GM12878 (cell line): ENCODE measurements at regions not wholly inside any gene's neighbourhood (a gene's known extent, or its start where the extent isn't known, plus 50 kb on each side); places are given as distances from the start of the nearest gene placed in this dataset.

Source experiments
- ATAC-seq: fragments of 200-7000 bp; cut with Tn5 transposase; 3 replicates; pipeline ENCODE4 v1.9.1; 2020; ENCODE audit warnings: mild to moderate bottlenecking, moderate library complexity
- BruUV-seq: library from RNA; stranded (reverse); fragments of 400-500 nt; replicated peaks from 2 replicates; lab custom pipeline; 2021; lab: Mats Ljungman, UMichigan
- CTCF ChIA-PET: fragments of 300-600 bp; sonication (Branson Sonifier 250); formaldehyde crosslinking; extraction: SDS; loops from one replicate; lab custom pipeline; 2021; ENCODE audit warnings: inconsistent platforms; lab: Yijun Ruan, JAX
- POLR2A ChIA-PET: fragments of 350-600 bp; formaldehyde crosslinking; extraction: SDS; loops from one replicate; lab custom pipeline; 2021; ENCODE audit warnings: inconsistent platforms; lab: Charles Lee
- RAD21 ChIA-PET: fragments of 300-600 bp; sonication (Branson Sonifier 250); formaldehyde crosslinking; loops from one replicate; lab custom pipeline; 2023; ENCODE audit warnings: antibody characterized with exemption; ENCODE audit not compliant: unreplicated experiment; lab: Charles Lee
- SMC1A ChIA-PET: fragments of 300-600 bp; sonication (Branson Sonifier 250); formaldehyde crosslinking; loops from one replicate; lab custom pipeline; 2023; ENCODE audit not compliant: unreplicated experiment, uncharacterized antibody; lab: Charles Lee
- DNase-seq: peaks from one replicate; pipeline ENCODE4 v3.0.0-alpha.2; 2011; ENCODE audit warnings: low read depth, low spot score
- FAIRE-seq: peaks from 3 replicates; lab custom pipeline; 2011; peaks lifted over from hg19 to GRCh38; lab: Jason Lieb, UNC
- H2AFZ ChIP-seq: 2 replicates; pipeline ENCODE4 v1.6.0; 2011; ENCODE audit warnings: low read depth, low read length, control low read depth; ENCODE audit not compliant: control insufficient read depth
- H3K27ac ChIP-seq: 2 replicates; pipeline ENCODE4 v1.5.1; 2011; ENCODE audit warnings: control low read depth; ENCODE audit not compliant: control insufficient read depth, insufficient read depth
- H3K27me3 ChIP-seq, 2 experiments: replicated peaks in 1 of 2; 2 replicates each; pipeline versions ENCODE4 v1.6.0 to v1.6.1; 2011; ENCODE audit warnings: low read length in 1 of 2; ENCODE audit not compliant: control insufficient read depth in 2 of 2, insufficient read depth in 2 of 2
- H3K36me3 ChIP-seq, 2 experiments: 2 replicates each; pipeline ENCODE4 v1.5.1; 2011; ENCODE audit warnings: low read length in 1 of 2; ENCODE audit not compliant: control insufficient read depth in 2 of 2, insufficient read depth in 2 of 2
- H3K4me1 ChIP-seq: 2 replicates; pipeline ENCODE4 v1.6.1; 2011; ENCODE audit warnings: mild to moderate bottlenecking, low read length, moderate library complexity, mixed read lengths; ENCODE audit not compliant: control insufficient read depth, insufficient read depth
- H3K4me2 ChIP-seq: 2 replicates; pipeline ENCODE4 v1.6.0; 2011; ENCODE audit warnings: control low read depth; ENCODE audit not compliant: control insufficient read depth, insufficient read depth
- H3K4me3 ChIP-seq: fragments of 200-600 bp; sonication (generic); 2 replicates; pipeline ENCODE4 v1.5.1; 2016
- H3K79me2 ChIP-seq: 2 replicates; pipeline ENCODE4 v1.6.0; 2011; ENCODE audit warnings: low read length; ENCODE audit not compliant: control insufficient read depth, insufficient read depth
- H3K9ac ChIP-seq: 2 replicates; pipeline ENCODE4 v1.8.0; 2011; ENCODE audit warnings: low read length, control low read depth, mixed read lengths; ENCODE audit not compliant: control insufficient read depth, insufficient read depth
- H3K9me3 ChIP-seq: replicated peaks from 3 replicates; pipeline ENCODE4 v1.5.1; 2011; ENCODE audit warnings: mild to moderate bottlenecking, low read length; ENCODE audit not compliant: control insufficient read depth, insufficient read depth
- H4K20me1 ChIP-seq: 2 replicates; pipeline ENCODE4 v1.6.0; 2011; ENCODE audit not compliant: control insufficient read depth, insufficient read depth
- CBFB ChIP-seq: IDR thresholded peaks from 2 replicates; pipeline ENCODE4 v1.6.1; 2016; ENCODE audit warnings: antibody characterized with exemption, low read depth
- MTA3 ChIP-seq: IDR thresholded peaks from 2 replicates; pipeline ENCODE4 v1.6.1; 2012; ENCODE audit warnings: low read length, inconsistent platforms, borderline replicate concordance
- SMAD5 ChIP-seq: IDR thresholded peaks from 2 replicates; pipeline ENCODE4 v1.6.1; 2016; ENCODE audit warnings: antibody characterized with exemption, low read depth
- SMARCA5 ChIP-seq: fragments of 450-650 bp; IDR thresholded peaks from 2 replicates; pipeline ENCODE4 v1.6.1; 2017; ENCODE audit warnings: mild to moderate bottlenecking
- SPI1 ChIP-seq: IDR thresholded peaks from 2 replicates; pipeline ENCODE4 v1.6.1; 2011; ENCODE audit warnings: low read depth, mild to moderate bottlenecking, low read length, moderate library complexity, borderline replicate concordance; ENCODE audit not compliant: insufficient read depth
- WGBS: methylation state at CpG from one replicate; pipeline ENCODE4 v1.1.6; 2016; ENCODE audit warnings: low lambda C conversion rate; ENCODE audit not compliant: insufficient replicate concordance, insufficient coverage; ENCODE audit errors: missing lambda C conversion rate; 5-methylcytosine and 5-hydroxymethylcytosine counted together
- in situ Hi-C: fragments of 300-500 bp; cut with MboI; formaldehyde crosslinking; loops from 9 replicates; pipeline ENCODE4 v1.14.3; 2018; ENCODE audit warnings: mixed read lengths
- intact Hi-C: fragments of 100-400 bp; cut with micrococcal nuclease; formaldehyde crosslinking; loops from one replicate; pipeline ENCODE4 v1.14.2; 2022; ENCODE audit not compliant: unreplicated experiment
- TF ChIP-seq, protein P1 (sequence below): fragments of 450-650 bp; formaldehyde crosslinking; IDR thresholded peaks from 2 replicates; pipeline ENCODE4 v1.5.0; 2022; ENCODE audit warnings: mild to moderate bottlenecking, missing genetic modification characterization
- TF ChIP-seq, protein P2 (sequence below): IDR thresholded peaks from 2 replicates; pipeline ENCODE4 v1.6.1; 2011; ENCODE audit warnings: borderline replicate concordance, low read depth, mild to moderate bottlenecking, moderate library complexity, mixed read lengths, low read length; ENCODE audit not compliant: insufficient read depth; ENCODE audit errors: extremely low read length
- TF ChIP-seq, protein P3 (sequence below): IDR thresholded peaks from 2 replicates; pipeline ENCODE4 v1.6.1; 2012; ENCODE audit warnings: improper control_type of control experiment, low read depth, low read length; ENCODE audit not compliant: insufficient replicate concordance
- TF ChIP-seq, protein P4 (sequence below): fragments of 450-650 bp; formaldehyde crosslinking; IDR thresholded peaks from 2 replicates; pipeline ENCODE4 v1.4.0; 2020; ENCODE audit warnings: mild to moderate bottlenecking, moderate library complexity

DNA sequence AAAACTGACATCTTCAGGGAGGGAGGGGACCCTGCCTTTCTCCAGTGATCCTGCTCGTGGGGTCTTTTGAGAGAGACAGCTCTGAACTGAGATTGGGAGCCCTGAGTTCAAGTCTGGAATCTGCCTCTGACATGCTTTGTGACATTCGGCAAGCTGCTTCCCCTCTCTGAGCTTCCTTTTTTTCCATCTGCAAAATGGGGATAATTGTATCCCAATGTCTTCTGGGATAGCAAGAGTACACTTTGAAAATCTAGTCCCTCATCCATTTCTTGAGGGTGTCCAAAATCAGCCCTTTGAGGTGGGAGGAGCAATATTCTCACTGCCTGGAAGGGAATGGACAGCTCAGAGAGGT, 186.3 kb downstream of the RGS3 start:
- H3K4me2 ChIP-seq = no peak overlapping the region
- ChIA-PET RAD21 (interaction anchor here (0.6 to 1.0 kb wide), 3 partner anchors 43 to 204 kb away, joined by 3 to 6 read pairs (median 3); no protein-coding TSS in a partner anchor), CTCF (interaction anchor here (0.8 to 12.2 kb wide), 9 partner anchors 9 to 375 kb away, joined by 3 to 384 read pairs (median 3); no protein-coding TSS in a partner anchor), SMC1A (interaction anchor here (0.7 to 11.0 kb wide), 3 partner anchors 48 to 204 kb away, joined by 3 to 270 read pairs (median 7); no protein-coding TSS in a partner anchor), POLR2A (interaction anchor here (0.5 kb wide), 1 partner anchor 724 kb away, joined by 8 read pairs; no protein-coding TSS in a partner anchor)
- H3K27ac ChIP-seq = no peak overlapping the region
- H3K27me3 ChIP-seq = no peaks in the 10 kb centered on the region
- no peak for ATAC-seq
- no peak overlapping the region for H3K4me3 ChIP-seq
- DNase-seq = no peak
- H3K9ac ChIP-seq = no peak overlapping the region
- FAIRE-seq = no peak
- intact Hi-C loops = loop anchor here (10.0 kb wide), 1 partner anchor 725 kb away; no protein-coding TSS in a partner anchor
- no TSS peak for BruUV-seq
- H3K79me2 ChIP-seq = no peaks in the 10 kb centered on the region
- 19% methylated on average over 2 of the region's 2 CpGs for WGBS
- no peaks in the 10 kb centered on the region; the same call in 2 of the 3 replicates for H3K9me3 ChIP-seq
- H2AFZ ChIP-seq = no peak overlapping the region
- no peaks in the 10 kb centered on the region for H4K20me1 ChIP-seq
- in situ Hi-C loops = no loop called here
- no peaks in the 10 kb centered on the region for H3K36me3 ChIP-seq
- H3K4me1 ChIP-seq = no peaks in the 10 kb centered on the region
- TF ChIP-seq, protein P1, sequence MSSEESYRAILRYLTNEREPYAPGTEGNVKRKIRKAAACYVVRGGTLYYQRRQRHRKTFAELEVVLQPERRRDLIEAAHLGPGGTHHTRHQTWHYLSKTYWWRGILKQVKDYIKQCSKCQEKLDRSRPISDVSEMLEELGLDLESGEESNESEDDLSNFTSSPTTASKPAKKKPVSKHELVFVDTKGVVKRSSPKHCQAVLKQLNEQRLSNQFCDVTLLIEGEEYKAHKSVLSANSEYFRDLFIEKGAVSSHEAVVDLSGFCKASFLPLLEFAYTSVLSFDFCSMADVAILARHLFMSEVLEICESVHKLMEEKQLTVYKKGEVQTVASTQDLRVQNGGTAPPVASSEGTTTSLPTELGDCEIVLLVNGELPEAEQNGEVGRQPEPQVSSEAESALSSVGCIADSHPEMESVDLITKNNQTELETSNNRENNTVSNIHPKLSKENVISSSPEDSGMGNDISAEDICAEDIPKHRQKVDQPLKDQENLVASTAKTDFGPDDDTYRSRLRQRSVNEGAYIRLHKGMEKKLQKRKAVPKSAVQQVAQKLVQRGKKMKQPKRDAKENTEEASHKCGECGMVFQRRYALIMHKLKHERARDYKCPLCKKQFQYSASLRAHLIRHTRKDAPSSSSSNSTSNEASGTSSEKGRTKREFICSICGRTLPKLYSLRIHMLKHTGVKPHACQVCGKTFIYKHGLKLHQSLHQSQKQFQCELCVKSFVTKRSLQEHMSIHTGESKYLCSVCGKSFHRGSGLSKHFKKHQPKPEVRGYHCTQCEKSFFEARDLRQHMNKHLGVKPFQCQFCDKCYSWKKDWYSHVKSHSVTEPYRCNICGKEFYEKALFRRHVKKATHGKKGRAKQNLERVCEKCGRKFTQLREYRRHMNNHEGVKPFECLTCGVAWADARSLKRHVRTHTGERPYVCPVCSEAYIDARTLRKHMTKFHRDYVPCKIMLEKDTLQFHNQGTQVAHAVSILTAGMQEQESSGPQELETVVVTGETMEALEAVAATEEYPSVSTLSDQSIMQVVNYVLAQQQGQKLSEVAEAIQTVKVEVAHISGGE = no peak
- TF ChIP-seq SMARCA5 (no peak), SPI1 (no peak), CBFB (no peak), MTA3 (no peak), SMAD5 (no peak)
- TF ChIP-seq, protein P2, sequence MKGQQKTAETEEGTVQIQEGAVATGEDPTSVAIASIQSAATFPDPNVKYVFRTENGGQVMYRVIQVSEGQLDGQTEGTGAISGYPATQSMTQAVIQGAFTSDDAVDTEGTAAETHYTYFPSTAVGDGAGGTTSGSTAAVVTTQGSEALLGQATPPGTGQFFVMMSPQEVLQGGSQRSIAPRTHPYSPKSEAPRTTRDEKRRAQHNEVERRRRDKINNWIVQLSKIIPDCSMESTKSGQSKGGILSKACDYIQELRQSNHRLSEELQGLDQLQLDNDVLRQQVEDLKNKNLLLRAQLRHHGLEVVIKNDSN = no peak
- TF ChIP-seq, protein P3, sequence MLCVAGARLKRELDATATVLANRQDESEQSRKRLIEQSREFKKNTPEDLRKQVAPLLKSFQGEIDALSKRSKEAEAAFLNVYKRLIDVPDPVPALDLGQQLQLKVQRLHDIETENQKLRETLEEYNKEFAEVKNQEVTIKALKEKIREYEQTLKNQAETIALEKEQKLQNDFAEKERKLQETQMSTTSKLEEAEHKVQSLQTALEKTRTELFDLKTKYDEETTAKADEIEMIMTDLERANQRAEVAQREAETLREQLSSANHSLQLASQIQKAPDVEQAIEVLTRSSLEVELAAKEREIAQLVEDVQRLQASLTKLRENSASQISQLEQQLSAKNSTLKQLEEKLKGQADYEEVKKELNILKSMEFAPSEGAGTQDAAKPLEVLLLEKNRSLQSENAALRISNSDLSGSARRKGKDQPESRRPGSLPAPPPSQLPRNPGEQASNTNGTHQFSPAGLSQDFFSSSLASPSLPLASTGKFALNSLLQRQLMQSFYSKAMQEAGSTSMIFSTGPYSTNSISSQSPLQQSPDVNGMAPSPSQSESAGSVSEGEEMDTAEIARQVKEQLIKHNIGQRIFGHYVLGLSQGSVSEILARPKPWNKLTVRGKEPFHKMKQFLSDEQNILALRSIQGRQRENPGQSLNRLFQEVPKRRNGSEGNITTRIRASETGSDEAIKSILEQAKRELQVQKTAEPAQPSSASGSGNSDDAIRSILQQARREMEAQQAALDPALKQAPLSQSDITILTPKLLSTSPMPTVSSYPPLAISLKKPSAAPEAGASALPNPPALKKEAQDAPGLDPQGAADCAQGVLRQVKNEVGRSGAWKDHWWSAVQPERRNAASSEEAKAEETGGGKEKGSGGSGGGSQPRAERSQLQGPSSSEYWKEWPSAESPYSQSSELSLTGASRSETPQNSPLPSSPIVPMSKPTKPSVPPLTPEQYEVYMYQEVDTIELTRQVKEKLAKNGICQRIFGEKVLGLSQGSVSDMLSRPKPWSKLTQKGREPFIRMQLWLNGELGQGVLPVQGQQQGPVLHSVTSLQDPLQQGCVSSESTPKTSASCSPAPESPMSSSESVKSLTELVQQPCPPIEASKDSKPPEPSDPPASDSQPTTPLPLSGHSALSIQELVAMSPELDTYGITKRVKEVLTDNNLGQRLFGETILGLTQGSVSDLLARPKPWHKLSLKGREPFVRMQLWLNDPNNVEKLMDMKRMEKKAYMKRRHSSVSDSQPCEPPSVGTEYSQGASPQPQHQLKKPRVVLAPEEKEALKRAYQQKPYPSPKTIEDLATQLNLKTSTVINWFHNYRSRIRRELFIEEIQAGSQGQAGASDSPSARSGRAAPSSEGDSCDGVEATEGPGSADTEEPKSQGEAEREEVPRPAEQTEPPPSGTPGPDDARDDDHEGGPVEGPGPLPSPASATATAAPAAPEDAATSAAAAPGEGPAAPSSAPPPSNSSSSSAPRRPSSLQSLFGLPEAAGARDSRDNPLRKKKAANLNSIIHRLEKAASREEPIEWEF = no peak
- TF ChIP-seq, protein P4, sequence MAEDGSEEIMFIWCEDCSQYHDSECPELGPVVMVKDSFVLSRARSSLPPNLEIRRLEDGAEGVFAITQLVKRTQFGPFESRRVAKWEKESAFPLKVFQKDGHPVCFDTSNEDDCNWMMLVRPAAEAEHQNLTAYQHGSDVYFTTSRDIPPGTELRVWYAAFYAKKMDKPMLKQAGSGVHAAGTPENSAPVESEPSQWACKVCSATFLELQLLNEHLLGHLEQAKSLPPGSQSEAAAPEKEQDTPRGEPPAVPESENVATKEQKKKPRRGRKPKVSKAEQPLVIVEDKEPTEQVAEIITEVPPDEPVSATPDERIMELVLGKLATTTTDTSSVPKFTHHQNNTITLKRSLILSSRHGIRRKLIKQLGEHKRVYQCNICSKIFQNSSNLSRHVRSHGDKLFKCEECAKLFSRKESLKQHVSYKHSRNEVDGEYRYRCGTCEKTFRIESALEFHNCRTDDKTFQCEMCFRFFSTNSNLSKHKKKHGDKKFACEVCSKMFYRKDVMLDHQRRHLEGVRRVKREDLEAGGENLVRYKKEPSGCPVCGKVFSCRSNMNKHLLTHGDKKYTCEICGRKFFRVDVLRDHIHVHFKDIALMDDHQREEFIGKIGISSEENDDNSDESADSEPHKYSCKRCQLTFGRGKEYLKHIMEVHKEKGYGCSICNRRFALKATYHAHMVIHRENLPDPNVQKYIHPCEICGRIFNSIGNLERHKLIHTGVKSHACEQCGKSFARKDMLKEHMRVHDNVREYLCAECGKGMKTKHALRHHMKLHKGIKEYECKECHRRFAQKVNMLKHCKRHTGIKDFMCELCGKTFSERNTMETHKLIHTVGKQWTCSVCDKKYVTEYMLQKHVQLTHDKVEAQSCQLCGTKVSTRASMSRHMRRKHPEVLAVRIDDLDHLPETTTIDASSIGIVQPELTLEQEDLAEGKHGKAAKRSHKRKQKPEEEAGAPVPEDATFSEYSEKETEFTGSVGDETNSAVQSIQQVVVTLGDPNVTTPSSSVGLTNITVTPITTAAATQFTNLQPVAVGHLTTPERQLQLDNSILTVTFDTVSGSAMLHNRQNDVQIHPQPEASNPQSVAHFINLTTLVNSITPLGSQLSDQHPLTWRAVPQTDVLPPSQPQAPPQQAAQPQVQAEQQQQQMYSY (CRISPR knock-in tag) = no peak
